Endodermal cell (in vitro differentiated cells): ENCODE measurements at regions not wholly inside any gene's neighbourhood (a gene's known extent, or its start where the extent isn't known, plus 50 kb on each side); places are given as distances from the start of the nearest gene placed in this dataset.

Experiments
- DNase-seq: peaks from one replicate; pipeline ENCODE4 v3.0.0-alpha.2; 2017
- H3K27ac ChIP-seq: 2 replicates; pipeline ENCODE4 v1.5.1; 2013; ENCODE audit warnings: mild to moderate bottlenecking, low read depth, low read length, moderate library complexity
- H3K27me3 ChIP-seq: 2 replicates; pipeline ENCODE4 v1.6.1; 2013; ENCODE audit warnings: mild to moderate bottlenecking, low read length, moderate library complexity; ENCODE audit not compliant: insufficient read depth, control insufficient read depth, poor library complexity, severe bottlenecking
- H3K36me3 ChIP-seq: 2 replicates; pipeline ENCODE4 v1.7.0; 2013; ENCODE audit warnings: mild to moderate bottlenecking, low read length, moderate library complexity; ENCODE audit not compliant: control insufficient read depth, insufficient read depth
- H3K4me1 ChIP-seq: one replicate; pipeline ENCODE4 v1.7.0; 2013; ENCODE audit warnings: low read length; ENCODE audit not compliant: control insufficient read depth, insufficient read depth
- H3K4me3 ChIP-seq: 2 replicates; pipeline ENCODE4 v1.5.1; 2013; ENCODE audit warnings: mild to moderate bottlenecking, low read length, moderate library complexity
- H3K9ac ChIP-seq: 2 replicates; pipeline ENCODE4 v1.6.1; 2013; ENCODE audit warnings: mild to moderate bottlenecking, low read length, moderate library complexity; ENCODE audit not compliant: poor library complexity, severe bottlenecking; ENCODE audit errors: extremely low read depth
- H3K9me3 ChIP-seq: 2 replicates; pipeline ENCODE4 v1.6.1; 2013; ENCODE audit warnings: mild to moderate bottlenecking, low read length, moderate library complexity; ENCODE audit not compliant: control insufficient read depth
- H3K27ac Mint-ChIP-seq: 2 replicates; pipeline ENCODE4 v1.8.0; 2020; ENCODE audit warnings: mixed read lengths
- H3K27me3 Mint-ChIP-seq: 2 replicates; pipeline ENCODE4 v1.8.0; 2021; ENCODE audit warnings: mild to moderate bottlenecking, mixed read lengths; ENCODE audit not compliant: insufficient read depth
- H3K36me3 Mint-ChIP-seq: 2 replicates; pipeline ENCODE4 v1.8.0; 2020; ENCODE audit warnings: low read depth, mixed read lengths
- H3K4me1 Mint-ChIP-seq: 2 replicates; pipeline ENCODE4 v1.8.0; 2020; ENCODE audit warnings: mixed read lengths
- H3K4me3 Mint-ChIP-seq: 2 replicates; pipeline ENCODE4 v1.8.0; 2020; ENCODE audit warnings: mild to moderate bottlenecking, moderate library complexity, mixed read lengths
- H3K9me3 Mint-ChIP-seq: 2 replicates; pipeline ENCODE4 v1.8.0; 2020; ENCODE audit warnings: mild to moderate bottlenecking, mixed read lengths
- WGBS, 2 experiments: methylation state at CpG; one replicate each; pipeline versions ENCODE4 v1.1.5 to v1.1.7; 2013; ENCODE audit warnings: missing lambda C conversion rate in 2 of 2, mixed read lengths in 1 of 2; ENCODE audit not compliant: insufficient coverage in 1 of 2, insufficient read length in 1 of 2; 5-methylcytosine and 5-hydroxymethylcytosine counted together
- TF ChIP-seq, protein P1 (sequence below): fragments of 200-600 bp; sonication (generic); conservative IDR thresholded peaks from 2 replicates; pipeline ENCODE4 v1.5.0; 2021; ENCODE audit warnings: antibody characterized with exemption, mild to moderate bottlenecking

- no peaks in the 10 kb centered on the region for H3K27me3 Mint-ChIP-seq
- no peak overlapping the region for H3K27ac ChIP-seq
- H3K4me3 Mint-ChIP-seq, result no peak overlapping the region
- peak; percentile 55 for DNase-seq
- TF ChIP-seq, protein P1, sequence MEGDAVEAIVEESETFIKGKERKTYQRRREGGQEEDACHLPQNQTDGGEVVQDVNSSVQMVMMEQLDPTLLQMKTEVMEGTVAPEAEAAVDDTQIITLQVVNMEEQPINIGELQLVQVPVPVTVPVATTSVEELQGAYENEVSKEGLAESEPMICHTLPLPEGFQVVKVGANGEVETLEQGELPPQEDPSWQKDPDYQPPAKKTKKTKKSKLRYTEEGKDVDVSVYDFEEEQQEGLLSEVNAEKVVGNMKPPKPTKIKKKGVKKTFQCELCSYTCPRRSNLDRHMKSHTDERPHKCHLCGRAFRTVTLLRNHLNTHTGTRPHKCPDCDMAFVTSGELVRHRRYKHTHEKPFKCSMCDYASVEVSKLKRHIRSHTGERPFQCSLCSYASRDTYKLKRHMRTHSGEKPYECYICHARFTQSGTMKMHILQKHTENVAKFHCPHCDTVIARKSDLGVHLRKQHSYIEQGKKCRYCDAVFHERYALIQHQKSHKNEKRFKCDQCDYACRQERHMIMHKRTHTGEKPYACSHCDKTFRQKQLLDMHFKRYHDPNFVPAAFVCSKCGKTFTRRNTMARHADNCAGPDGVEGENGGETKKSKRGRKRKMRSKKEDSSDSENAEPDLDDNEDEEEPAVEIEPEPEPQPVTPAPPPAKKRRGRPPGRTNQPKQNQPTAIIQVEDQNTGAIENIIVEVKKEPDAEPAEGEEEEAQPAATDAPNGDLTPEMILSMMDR, result no peak
- H3K27ac Mint-ChIP-seq, result no peak overlapping the region
- no peaks in the 10 kb centered on the region for H3K9me3 Mint-ChIP-seq
- no peaks in the 10 kb centered on the region for H3K36me3 ChIP-seq
- no peaks in the 10 kb centered on the region for H3K9me3 ChIP-seq
- no peaks in the 10 kb centered on the region for H3K27me3 ChIP-seq
- no peaks in the 10 kb centered on the region for H3K36me3 Mint-ChIP-seq
- peaks cover 11% of the 10 kb centered on the region for H3K4me1 Mint-ChIP-seq
- H3K9ac ChIP-seq, result no peak overlapping the region
- no peak overlapping the region for H3K4me3 ChIP-seq
- 75 to 84% methylated on average over 7 to 9 of the region's 9 CpGs for WGBS, 2 experiments
- H3K4me1 ChIP-seq, result no peaks in the 10 kb centered on the region
Observed at GRCh38 chr20:19835533-19836222, 77.6 kb downstream of the RIN2 start.

DNA sequence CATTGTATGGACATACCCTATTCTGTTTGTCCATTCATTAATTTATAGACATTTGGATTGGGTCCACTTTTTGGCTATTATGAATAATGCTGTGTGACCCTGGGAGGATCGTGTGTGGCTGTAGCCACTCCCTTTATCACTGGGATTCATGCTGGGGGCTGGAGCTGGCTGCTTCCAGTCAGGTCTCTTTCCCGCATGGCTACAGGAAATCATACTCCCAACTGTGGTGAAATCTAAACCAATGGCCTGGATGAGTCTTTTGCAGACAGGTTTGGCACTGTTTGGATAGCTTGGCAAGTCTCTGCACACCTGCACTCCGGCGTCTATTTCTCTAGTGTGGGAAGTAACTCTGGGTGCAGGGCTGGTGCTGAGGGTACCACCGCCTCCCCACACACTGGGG is 80.4 kb downstream of the RIN2 start:
- DNase-seq, result no peak
- 96 to 100% methylated on average over 2 to 4 of the region's 5 CpGs for WGBS, 2 experiments
- Mint-ChIP-seq H3K36me3 (peaks cover 4% of the 10 kb centered on the region), H3K27ac (no peak overlapping the region), H3K4me1 (no peaks in the 10 kb centered on the region), H3K27me3 (no peaks in the 10 kb centered on the region), H3K9me3 (peaks cover 10% of the 10 kb centered on the region), H3K4me3 (no peak overlapping the region)
- Histone ChIP-seq H3K27ac (no peak overlapping the region), H3K27me3 (no peaks in the 10 kb centered on the region), H3K36me3 (peaks cover 3% of the 10 kb centered on the region), H3K4me3 (no peak overlapping the region), H3K4me1 (no peaks in the 10 kb centered on the region), H3K9ac (no peak overlapping the region), H3K9me3 (peaks cover 15% of the 10 kb centered on the region)
- TF ChIP-seq, protein P1, result no peak

- H3K27me3 Mint-ChIP-seq, result no peaks in the 10 kb centered on the region
- no peak overlapping the region for H3K27ac ChIP-seq
- H3K4me1 Mint-ChIP-seq, result no peaks in the 10 kb centered on the region
- no peak overlapping the region for H3K9ac ChIP-seq
- H3K27ac Mint-ChIP-seq, result no peak overlapping the region
- no peaks in the 10 kb centered on the region for H3K27me3 ChIP-seq
- no peak overlapping the region for H3K4me3 ChIP-seq
- H3K9me3 ChIP-seq, result peaks cover 15% of the 10 kb centered on the region
- H3K36me3 Mint-ChIP-seq, result peaks cover 4% of the 10 kb centered on the region
- no peak for DNase-seq
- TF ChIP-seq, protein P1, result no peak
- no peak overlapping the region for H3K4me3 Mint-ChIP-seq
- WGBS, 2 experiments, result 93 to 96% methylated on average over 3 to 9 of the region's 9 CpGs
- peaks cover 3% of the 10 kb centered on the region for H3K36me3 ChIP-seq
- peaks cover 10% of the 10 kb centered on the region for H3K9me3 Mint-ChIP-seq
- no peaks in the 10 kb centered on the region for H3K4me1 ChIP-seq
Observed at GRCh38 chr20:19839053-19839452, 81.0 kb downstream of the RIN2 start.
